ENCODE measurements at regions not wholly inside any gene's neighbourhood (a gene's known extent, or its start where the extent isn't known, plus 50 kb on each side); places are given as distances from the start of the nearest gene placed in this dataset.

DNA sequence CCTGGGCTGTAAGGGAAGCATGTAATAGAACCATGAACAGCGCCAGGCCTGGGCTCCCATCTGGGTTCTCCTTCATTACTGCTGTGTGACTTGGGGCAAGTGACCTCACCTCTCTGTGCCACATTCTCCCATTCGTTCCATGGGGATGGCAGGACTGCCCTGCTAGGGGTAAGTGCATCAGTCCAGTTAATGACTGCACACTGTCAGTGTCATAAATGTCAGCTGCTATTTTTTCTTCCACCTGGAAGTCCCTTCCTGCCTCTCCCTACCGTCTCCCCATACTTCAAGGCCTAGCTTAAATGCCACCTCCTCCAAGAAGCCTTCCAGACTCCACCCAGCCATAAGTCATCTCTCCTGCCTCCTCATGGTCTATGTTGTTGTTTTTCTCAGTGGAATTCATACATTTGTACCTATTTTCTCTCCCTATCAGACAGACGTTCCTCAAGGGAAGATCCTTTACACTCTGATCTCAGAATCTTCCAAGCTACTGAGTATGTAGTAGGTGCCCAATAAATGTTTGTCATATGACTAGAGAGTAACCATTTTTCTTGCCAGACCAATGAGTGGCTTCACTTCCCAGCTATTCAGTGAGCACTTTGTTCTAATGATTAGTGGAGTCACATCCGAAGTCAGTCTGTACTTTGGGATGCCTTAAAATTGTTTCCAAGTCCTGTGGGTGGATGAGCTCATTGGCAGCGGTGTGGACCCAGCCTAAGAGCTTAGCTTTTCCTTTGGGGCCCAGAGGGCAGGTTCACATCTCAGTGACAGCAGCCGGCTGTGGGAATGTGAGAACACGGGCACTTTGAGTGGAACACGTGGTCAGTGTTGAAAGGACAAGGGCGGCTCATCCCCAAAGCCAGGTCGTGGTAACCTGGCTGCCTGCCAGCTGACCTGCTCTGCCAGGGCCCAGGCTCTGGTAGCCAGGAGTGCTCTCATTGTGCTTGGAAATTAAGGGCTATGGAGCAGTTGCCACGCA is 147.5 kb upstream of the GSE1 start:
- H3K4me3 ChIP-seq (ENCODE audit: control insufficient read depth in 2 of 3, extremely low read depth in 1 of 3, insufficient read depth in 2 of 3, low read depth in 1 of 3, low read length in 3 of 3) = no peak overlapping the region
- no peak overlapping the region for H2AFZ ChIP-seq (ENCODE audit: control insufficient read depth, low read length)
- no peaks in the 10 kb centered on the region for H3K36me3 ChIP-seq (ENCODE audit: control insufficient read depth in 2 of 2, extremely low read depth in 1 of 2, insufficient read depth in 2 of 2, low read length in 2 of 2)
- H3K9ac ChIP-seq (ENCODE audit: control insufficient read depth, extremely low read depth, insufficient read depth, low read length) = no peak overlapping the region
- DNase-seq (ENCODE audit: low read depth, low spot score) = no peak
- no peaks in the 10 kb centered on the region for H3K9me3 ChIP-seq (ENCODE audit: control insufficient read depth, low read depth, low read length)
- H3K79me2 ChIP-seq (ENCODE audit: control insufficient read depth, insufficient read depth, low read length) = no peaks in the 10 kb centered on the region
- no peak overlapping the region for H3K27ac ChIP-seq (ENCODE audit: control insufficient read depth, insufficient read depth, low read length)
- H3K4me2 ChIP-seq (ENCODE audit: control insufficient read depth, extremely low read depth, insufficient read depth, low read depth, low read length) = no peak overlapping the region
- dilution Hi-C loops (cut with MboI; ENCODE audit: extremely low pct_ligation_motif_present, low sequenced_read_pairs) = no loop called here
- no peaks in the 10 kb centered on the region for H3K4me1 ChIP-seq (ENCODE audit: control insufficient read depth, extremely low read depth, insufficient read depth, low read length)
- peaks cover 44% of the 10 kb centered on the region for H3K27me3 ChIP-seq (ENCODE audit: control insufficient read depth, extremely low read depth, insufficient read depth, low read length)
- H3K9me1 ChIP-seq (ENCODE audit: control insufficient read depth, extremely low read depth, insufficient read depth, low read length) = no peaks in the 10 kb centered on the region
- no peak for TF ChIP-seq EZH2 (IDR thresholded peaks at IDR 0.05; ENCODE audit: low read length)
- TF ChIP-seq, protein P1, sequence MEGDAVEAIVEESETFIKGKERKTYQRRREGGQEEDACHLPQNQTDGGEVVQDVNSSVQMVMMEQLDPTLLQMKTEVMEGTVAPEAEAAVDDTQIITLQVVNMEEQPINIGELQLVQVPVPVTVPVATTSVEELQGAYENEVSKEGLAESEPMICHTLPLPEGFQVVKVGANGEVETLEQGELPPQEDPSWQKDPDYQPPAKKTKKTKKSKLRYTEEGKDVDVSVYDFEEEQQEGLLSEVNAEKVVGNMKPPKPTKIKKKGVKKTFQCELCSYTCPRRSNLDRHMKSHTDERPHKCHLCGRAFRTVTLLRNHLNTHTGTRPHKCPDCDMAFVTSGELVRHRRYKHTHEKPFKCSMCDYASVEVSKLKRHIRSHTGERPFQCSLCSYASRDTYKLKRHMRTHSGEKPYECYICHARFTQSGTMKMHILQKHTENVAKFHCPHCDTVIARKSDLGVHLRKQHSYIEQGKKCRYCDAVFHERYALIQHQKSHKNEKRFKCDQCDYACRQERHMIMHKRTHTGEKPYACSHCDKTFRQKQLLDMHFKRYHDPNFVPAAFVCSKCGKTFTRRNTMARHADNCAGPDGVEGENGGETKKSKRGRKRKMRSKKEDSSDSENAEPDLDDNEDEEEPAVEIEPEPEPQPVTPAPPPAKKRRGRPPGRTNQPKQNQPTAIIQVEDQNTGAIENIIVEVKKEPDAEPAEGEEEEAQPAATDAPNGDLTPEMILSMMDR (optimal IDR thresholded peaks at IDR 0.05 in 1 of 3, IDR thresholded peaks at IDR 0.05 in 1 of 3, conservative IDR thresholded peaks at IDR 0.05 in 1 of 3; ENCODE audit: extremely low read depth in 1 of 3, insufficient read depth in 2 of 3, low read length in 3 of 3) = no peak
- no peak for FAIRE-seq
- no peaks in the 10 kb centered on the region for H4K20me1 ChIP-seq (ENCODE audit: control insufficient read depth, extremely low read depth, insufficient read depth, low read length)

DNA sequence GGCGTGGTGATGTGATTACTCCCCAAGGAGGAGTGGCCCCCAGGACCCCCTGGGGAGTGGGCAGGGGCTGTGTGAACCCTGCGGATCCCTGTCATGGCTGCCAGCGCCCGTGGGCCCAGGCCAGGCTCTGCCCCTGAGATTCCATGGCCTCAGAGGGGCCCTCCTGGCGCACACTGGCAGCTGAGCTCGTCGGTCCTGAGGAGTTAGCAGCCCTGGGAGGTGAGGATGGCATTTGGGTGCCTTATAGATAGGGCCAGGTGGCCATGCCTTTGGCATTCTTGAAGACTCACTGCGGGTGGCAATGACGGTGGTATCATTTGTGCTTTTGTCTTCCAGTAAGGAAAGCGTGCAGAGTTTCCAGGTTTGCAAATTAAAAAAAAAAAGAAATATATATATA is 146.8 kb upstream of the GSE1 start:
- no peaks in the 10 kb centered on the region for H3K4me1 ChIP-seq (ENCODE audit: control insufficient read depth, extremely low read depth, insufficient read depth, low read length)
- no peaks in the 10 kb centered on the region for H3K9me1 ChIP-seq (ENCODE audit: control insufficient read depth, extremely low read depth, insufficient read depth, low read length)
- no peak for DNase-seq (ENCODE audit: low read depth, low spot score)
- H4K20me1 ChIP-seq (ENCODE audit: control insufficient read depth, extremely low read depth, insufficient read depth, low read length) = no peaks in the 10 kb centered on the region
- dilution Hi-C loops (cut with MboI; ENCODE audit: extremely low pct_ligation_motif_present, low sequenced_read_pairs) = no loop called here
- no peak overlapping the region for H2AFZ ChIP-seq (ENCODE audit: control insufficient read depth, low read length)
- no peak overlapping the region for H3K4me2 ChIP-seq (ENCODE audit: control insufficient read depth, extremely low read depth, insufficient read depth, low read depth, low read length)
- H3K79me2 ChIP-seq (ENCODE audit: control insufficient read depth, insufficient read depth, low read length) = no peaks in the 10 kb centered on the region
- no peak overlapping the region for H3K9ac ChIP-seq (ENCODE audit: control insufficient read depth, extremely low read depth, insufficient read depth, low read length)
- no peak overlapping the region for H3K4me3 ChIP-seq (ENCODE audit: control insufficient read depth in 2 of 3, extremely low read depth in 1 of 3, insufficient read depth in 2 of 3, low read depth in 1 of 3, low read length in 3 of 3)
- H3K27ac ChIP-seq (ENCODE audit: control insufficient read depth, insufficient read depth, low read length) = no peak overlapping the region
- TF ChIP-seq, protein P1 (optimal IDR thresholded peaks at IDR 0.05 in 1 of 3, IDR thresholded peaks at IDR 0.05 in 1 of 3, conservative IDR thresholded peaks at IDR 0.05 in 1 of 3; ENCODE audit: extremely low read depth in 1 of 3, insufficient read depth in 2 of 3, low read length in 3 of 3) = no peak
- no peak for TF ChIP-seq EZH2 (IDR thresholded peaks at IDR 0.05; ENCODE audit: low read length)
- no peaks in the 10 kb centered on the region for H3K36me3 ChIP-seq (ENCODE audit: control insufficient read depth in 2 of 2, extremely low read depth in 1 of 2, insufficient read depth in 2 of 2, low read length in 2 of 2)
- H3K9me3 ChIP-seq (ENCODE audit: control insufficient read depth, low read depth, low read length) = no peaks in the 10 kb centered on the region
- no peak for FAIRE-seq
- peaks cover 38% of the 10 kb centered on the region for H3K27me3 ChIP-seq (ENCODE audit: control insufficient read depth, extremely low read depth, insufficient read depth, low read length)
